Globus pallidus (tissue), 1 donor: ENCODE measurements at regions not wholly inside any gene's neighbourhood (a gene's known extent, or its start where the extent isn't known, plus 50 kb on each side); places are given as distances from the start of the nearest gene placed in this dataset.

Experiments
- DNase-seq: peaks from one replicate; pipeline ENCODE4 v3.0.0-alpha.2; 2015; ENCODE audit warnings: low spot score

DNA sequence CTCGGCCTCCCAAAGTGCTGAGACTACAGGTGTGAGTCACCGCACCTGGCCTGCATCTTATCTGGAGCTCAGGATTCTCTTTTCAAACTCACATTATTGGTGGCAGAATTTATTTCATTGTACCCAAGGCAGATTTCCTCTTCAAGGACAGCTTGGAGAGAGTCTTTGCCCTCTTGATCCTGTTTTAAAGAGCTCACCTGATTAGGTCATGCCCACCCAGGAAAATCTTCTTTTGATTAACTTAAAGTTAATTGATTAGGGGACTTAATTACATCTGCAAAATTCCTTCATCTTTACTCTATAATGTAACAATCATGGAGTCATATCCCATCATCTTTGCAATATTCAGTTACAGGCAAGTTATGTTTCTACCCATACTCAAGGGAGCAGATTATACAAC, 346.4 kb downstream of the EPHA4 start:
- no peak for DNase-seq

DNA sequence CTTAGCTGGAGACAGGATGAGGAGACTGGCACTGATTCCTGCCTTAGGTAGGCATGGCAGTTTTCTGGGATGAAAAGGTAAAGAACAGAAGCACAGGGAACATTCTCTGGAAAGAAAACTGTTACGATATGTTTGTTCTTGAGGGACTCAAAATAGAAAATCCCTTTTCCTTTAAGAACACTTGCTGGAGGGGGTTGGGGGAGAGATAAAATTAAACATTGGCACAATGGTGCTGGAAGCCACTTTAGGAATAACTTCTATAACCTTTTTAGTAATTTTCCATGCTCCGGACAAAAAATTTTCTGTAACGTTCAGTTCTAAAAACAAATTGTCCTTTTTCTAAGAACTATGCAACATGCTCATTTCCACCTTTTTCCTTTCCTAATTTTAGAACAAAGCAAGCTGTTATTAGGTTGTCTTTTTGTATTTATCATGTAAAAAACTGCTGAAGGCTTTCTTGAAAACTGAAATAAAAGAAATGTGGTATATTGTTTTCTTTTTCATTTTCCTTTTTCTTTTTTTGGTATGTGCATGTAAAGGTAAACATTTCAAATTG, 343.8 kb downstream of the EPHA4 start:
- DNase-seq: no peak

- no peak for DNase-seq
These were observed 343.0 kb downstream of the EPHA4 start for GRCh38 chr2:221229099-221229498.

- DNase-seq: no peak
These were observed 340.6 kb downstream of the EPHA4 start for GRCh38 chr2:221231511-221231910.

- DNase-seq: no peak
These were observed 336.2 kb downstream of the EPHA4 start for GRCh38 chr2:221235941-221236340.

DNA sequence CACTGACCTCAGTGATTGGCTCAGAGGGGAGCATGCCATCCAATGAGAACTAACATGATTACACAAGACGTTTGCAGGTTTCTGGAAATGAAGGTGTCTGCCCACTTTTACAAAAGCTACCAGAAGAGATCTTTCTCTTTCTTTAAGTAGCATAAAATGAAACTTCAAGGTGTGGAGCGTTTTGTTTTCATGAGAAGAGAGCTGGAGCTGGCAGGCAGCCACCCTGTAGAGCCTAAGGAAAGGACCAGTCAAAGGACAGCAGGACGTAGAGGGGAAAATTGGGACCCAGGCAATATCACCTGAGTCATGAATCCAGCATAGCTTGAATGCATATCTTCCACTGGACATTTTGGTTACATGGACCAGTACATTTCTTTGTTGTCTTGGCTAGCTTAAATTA, 331.0 kb downstream of the EPHA4 start:
- no peak for DNase-seq

- no peak for DNase-seq
These were observed 328.3 kb downstream of the EPHA4 start for GRCh38 chr2:221243771-221244170.

DNA sequence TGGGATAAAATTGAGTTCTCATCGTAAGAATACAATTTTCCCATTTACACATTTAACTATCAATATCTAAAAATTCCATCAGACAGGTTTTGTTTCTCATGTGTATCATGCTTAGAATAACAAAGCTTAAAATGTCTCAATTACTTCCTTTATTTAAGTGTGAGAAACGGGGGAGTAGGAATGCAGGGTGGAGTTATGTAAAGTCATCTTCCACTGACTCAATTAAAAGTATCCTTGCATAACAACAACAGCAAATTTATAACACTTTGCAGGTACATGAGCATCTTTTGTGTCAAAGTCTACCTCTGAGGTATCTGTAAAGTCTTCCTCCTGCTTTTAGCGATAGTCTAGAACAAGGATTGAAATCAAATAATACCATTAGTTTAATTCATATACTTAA, 327.1 kb downstream of the EPHA4 start:
- DNase-seq: no peak

DNA sequence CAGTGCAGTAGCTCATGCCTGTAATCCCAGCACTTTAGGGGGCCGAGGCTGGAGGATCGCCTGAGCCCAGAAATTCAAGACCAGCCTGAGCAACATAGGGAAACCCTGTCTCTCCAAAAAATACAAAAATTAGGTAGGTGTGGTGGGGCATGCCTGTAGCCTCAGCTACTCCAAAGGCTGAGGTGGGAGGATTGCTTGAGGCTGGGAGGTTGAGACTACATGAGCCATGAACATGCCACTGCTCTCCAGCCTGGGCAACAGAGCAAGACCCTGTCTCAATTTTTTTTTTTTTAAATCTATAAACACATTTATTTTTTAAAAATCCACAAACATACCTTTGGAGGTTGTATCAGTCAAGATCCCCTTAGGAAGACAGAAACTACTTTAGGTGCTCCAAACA, 326.3 kb downstream of the EPHA4 start:
- no peak for DNase-seq

DNA sequence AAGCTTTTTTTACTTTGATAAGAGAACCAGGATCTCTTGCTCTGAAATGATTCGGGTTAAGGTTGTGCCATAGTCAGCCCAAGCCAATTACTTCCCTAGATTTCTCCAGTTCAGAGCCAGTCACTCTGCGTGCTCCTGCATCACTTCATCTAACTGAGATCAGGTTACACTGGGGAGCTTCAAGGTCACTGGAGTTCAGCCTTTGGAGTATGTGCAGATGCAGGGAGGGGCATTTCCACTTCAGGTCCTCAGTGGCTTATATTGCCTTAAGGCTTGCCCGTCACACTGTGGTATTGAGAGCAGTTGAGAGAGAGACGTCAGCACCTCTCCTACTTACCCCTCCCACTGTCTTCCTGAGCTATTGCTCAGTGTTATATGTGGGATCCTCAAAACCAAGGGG, 317.8 kb downstream of the EPHA4 start:
- DNase-seq: no peak

DNA sequence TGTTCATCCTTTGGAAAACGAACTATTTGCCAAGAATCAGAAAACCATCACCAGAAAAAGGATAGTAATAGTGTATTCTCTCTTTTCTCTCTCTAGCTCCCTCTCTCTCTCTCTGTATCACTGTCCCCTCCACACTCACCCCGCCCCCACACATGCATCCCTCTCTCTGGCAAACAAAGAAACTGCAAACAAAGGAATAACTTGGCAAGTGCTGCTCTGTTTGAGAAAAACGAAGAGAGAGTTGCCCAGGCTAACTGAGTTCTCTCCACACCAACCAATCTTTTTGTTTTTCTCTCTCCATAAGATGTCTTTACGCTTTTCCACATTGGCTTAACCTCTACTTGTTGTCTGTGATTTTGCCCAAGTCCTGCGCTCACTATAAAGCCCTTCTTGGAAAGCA, 316.2 kb downstream of the EPHA4 start:
- peak; percentile 50 for DNase-seq

- DNase-seq: no peak
These were observed 313.6 kb downstream of the EPHA4 start for GRCh38 chr2:221258464-221258863.

- no peak for DNase-seq
These were observed 309.5 kb downstream of the EPHA4 start for GRCh38 chr2:221262651-221263050.

- no peak for DNase-seq
These were observed 308.5 kb downstream of the EPHA4 start for GRCh38 chr2:221263573-221263972.

DNA sequence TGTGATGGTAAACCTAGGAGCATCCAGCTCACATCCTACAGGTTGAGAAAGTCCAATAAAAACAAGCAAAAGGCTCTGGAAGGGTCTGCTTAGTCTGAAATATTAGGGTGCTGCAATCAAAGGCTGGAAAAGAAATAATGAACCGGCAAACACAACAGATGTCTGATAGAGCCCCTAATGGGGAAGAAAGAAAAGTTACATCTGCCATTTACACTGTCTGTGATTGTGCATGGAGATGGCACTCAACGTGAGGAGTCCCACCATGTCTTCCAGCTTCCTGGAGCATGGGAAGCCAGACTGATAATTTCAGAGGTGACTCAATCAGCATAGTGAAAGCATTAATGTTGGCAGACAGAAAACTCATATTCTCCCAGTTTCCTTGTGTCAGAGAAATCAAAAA, 307.8 kb downstream of the EPHA4 start:
- DNase-seq: no peak

DNA sequence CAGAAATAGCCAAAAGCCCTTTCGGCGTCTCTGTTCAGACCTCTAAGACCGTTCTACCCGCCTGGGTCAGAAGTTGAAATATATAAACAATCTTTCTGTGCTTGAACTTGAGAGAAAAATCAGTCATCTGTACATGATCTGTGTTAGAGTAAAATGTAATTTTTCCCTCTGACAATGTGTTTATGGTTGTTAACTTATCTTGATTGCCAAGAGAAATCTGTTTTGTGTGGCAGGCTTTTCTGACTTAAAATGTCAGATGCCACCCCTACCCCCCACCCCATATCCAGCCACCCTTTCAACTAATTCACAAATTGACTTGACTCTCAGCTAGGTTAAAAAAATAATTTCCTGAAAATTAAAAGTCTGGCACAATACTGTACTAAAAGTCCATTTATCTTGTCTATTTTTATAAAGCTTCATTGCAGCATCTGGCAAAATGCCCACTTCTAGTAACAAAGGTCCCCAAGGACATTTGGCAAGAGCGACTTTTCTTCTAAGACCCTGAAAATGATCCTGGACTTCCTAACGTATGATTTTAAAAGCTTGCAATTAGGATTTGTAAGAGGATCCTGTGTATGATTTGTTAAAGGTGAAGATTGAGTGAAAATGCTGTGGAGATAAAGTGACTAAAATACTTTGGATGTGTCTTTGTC, 304.2 kb downstream of the EPHA4 start:
- no peak for DNase-seq

- no peak for DNase-seq
These were observed 303.5 kb downstream of the EPHA4 start for GRCh38 chr2:221268631-221269030.

- no peak for DNase-seq
These were observed 301.3 kb downstream of the EPHA4 start for GRCh38 chr2:221270806-221271205.

GRCh38 chr2:221272729-221273128, 299.4 kb downstream of the EPHA4 start:
- DNase-seq: no peak

DNA sequence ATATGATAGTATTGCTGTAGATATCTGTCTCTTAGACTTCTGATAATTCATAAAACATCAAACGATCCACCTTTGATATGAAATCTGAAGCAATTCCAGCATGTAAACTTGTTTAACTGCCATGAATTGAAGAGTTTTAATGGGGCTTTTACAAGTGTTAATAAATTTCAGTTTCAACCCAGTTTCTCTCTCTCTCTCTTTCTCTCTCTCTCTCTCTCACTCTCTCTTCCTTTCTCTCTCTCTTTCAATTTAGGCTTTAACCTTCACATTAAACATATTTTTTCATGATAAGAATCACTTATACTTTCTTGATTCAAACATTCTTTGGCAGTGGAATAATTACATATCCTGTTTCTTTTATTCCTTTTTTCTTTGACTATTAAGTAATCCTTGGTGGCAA, 296.1 kb downstream of the EPHA4 start:
- DNase-seq: no peak

- DNase-seq: no peak
These were observed 295.5 kb downstream of the EPHA4 start for GRCh38 chr2:221276601-221277000.

DNA sequence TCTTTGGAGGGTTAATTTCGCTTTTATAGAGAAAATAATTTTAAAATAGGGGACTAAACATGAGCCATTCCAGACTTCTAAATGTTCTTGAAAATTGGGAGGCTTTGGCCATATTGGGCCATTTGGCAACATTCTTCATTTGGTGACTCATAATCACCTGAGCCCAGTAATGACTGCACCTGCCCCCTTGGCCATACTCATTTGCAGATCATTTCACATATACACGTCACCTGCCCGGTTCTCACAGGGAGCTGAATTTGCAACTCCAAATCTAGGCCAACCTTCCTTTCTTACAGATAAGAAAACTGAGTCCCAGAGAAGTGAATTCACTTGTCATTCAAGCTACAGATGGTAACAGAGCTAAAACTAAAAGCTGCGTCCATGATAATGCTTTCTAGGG, 289.7 kb downstream of the EPHA4 start:
- DNase-seq: no peak

DNA sequence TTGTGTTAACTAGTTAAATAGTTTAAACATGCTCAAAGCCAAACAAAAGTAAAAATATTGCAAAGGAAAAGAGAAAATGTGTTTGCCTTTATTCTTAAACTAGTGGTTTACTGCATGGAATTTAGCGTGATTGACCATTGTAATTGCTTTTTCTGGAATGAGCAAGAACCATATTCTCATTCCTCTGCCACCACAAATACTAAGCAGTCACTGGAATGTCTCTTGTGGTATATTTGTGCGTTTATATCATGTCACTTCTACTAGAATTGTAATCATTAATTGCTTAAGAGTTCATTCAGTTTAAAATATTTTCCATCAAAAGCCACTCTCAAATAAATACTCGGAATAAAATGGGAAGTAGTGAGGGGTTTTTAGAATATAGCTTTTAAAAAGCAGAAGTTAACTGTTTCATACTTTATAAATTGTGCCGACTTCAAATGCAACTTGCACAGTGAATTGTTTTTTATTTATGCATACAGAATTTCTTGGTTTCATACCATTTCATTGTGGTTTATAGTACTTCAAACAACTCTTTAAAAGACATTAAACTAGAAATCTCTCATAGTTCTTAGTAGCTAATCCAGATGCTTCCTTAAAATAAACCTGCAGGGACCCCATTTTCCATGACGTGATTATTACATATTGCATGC, 288.1 kb downstream of the EPHA4 start:
- DNase-seq: no peak

DNA sequence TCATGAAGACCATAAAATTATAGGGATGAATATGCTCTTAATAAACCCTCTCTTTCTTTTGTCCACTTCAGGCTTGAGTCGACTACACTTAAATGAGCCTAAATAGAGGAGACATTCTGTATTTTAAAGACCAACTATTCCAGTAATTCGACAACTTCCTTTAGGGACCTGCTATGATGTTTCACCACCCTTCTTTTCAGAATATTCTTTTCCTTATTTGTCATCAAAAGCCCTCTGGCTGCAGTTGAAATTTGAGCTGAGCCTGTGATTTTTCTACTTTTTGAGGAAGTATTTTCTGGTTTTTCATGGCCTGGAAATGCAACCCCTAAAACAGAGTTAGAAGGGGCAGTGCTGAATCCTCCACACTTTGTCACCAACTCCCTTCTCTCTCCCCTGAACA, 287.0 kb downstream of the EPHA4 start:
- DNase-seq: no peak
